Parathyroid adenoma (tissue), 2 donors: ENCODE measurements at regions not wholly inside any gene's neighbourhood (a gene's known extent, or its start where the extent isn't known, plus 50 kb on each side); places are given as distances from the start of the nearest gene placed in this dataset.

Experiments used
- H2AFZ ChIP-seq: fragments of 300-600 bp; sonication (generic); one replicate; pipeline ENCODE4 v1.7.0; 2017; ENCODE audit warnings: antibody characterized with exemption, mild to moderate bottlenecking
- H3K27ac ChIP-seq: fragments of 300-600 bp; sonication (generic); one replicate; pipeline ENCODE4 v1.7.0; 2017
- H3K27me3 ChIP-seq: fragments of 300-600 bp; sonication (generic); one replicate; pipeline ENCODE4 v1.7.0; 2017; ENCODE audit warnings: low read length; ENCODE audit not compliant: control insufficient read depth, insufficient read depth
- H3K36me3 ChIP-seq: fragments of 300-600 bp; sonication (generic); one replicate; pipeline ENCODE4 v1.7.0; 2017; ENCODE audit warnings: low read length; ENCODE audit not compliant: control insufficient read depth, insufficient read depth
- H3K4me1 ChIP-seq: fragments of 300-600 bp; sonication (generic); one replicate; pipeline ENCODE4 v1.7.0; 2017; ENCODE audit warnings: control low read depth
- H3K4me2 ChIP-seq: fragments of 300-600 bp; sonication (generic); one replicate; pipeline ENCODE4 v1.7.0; 2017; ENCODE audit warnings: low read length
- H3K4me3 ChIP-seq: fragments of 300-600 bp; sonication (generic); one replicate; pipeline ENCODE4 v1.7.0; 2017; ENCODE audit warnings: low read depth, low read length
- H3K79me2 ChIP-seq: fragments of 300-600 bp; sonication (generic); one replicate; pipeline ENCODE4 v1.7.0; 2017; ENCODE audit warnings: control low read depth
- H3K9ac ChIP-seq: fragments of 300-600 bp; sonication (generic); one replicate; pipeline ENCODE4 v1.7.0; 2017; ENCODE audit warnings: mild to moderate bottlenecking
- H3K9me3 ChIP-seq: fragments of 300-600 bp; sonication (generic); one replicate; pipeline ENCODE4 v1.7.0; 2017; ENCODE audit warnings: low read length; ENCODE audit not compliant: control insufficient read depth
- TF ChIP-seq, protein P1 (sequence below): fragments of 300-600 bp; sonication (generic); IDR thresholded peaks from one replicate; pipeline ENCODE4 v1.7.0; 2017; ENCODE audit warnings: antibody characterized with exemption, mild to moderate bottlenecking
- donor health status: primary hyperparathyroidism.

DNA sequence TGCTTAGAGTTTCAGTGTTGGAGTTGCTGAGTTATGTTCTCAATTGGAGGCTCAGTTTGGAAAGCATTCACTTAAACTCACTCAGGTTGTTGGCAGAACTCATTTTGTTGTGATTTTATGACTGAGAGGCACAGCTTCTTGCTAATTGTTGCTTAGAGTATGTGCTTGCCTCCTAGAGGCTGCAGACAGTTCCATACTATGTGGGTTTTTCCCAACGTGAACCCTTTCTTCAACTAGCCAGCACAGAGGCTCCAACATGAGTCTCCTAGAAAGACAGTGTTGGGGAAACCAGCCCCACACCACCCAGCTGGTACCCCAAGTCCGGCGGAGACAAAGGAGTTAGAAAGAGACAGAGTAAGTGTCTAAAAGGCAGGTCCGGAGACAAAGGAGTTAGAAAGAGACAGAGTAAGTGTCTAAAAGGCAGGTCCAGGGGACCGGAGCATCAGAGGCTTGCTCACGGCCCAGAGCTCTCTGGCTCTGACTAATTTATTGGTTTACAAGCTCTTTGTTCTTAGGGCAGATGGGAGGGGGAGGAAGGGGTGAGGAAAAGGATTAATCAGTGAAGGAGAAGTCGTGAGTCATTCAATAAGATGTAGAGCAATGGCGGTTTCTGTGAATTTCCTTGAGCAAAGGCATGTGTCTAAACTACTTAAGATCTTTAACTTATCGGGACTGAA lies 999.7 kb upstream of the LRRTM1 start:
- no peak overlapping the region for H3K4me3 ChIP-seq
- no peaks in the 10 kb centered on the region for H3K9me3 ChIP-seq
- H3K4me1 ChIP-seq: no peaks in the 10 kb centered on the region
- H2AFZ ChIP-seq: no peak overlapping the region
- H3K79me2 ChIP-seq: no peaks in the 10 kb centered on the region
- TF ChIP-seq, protein P1, sequence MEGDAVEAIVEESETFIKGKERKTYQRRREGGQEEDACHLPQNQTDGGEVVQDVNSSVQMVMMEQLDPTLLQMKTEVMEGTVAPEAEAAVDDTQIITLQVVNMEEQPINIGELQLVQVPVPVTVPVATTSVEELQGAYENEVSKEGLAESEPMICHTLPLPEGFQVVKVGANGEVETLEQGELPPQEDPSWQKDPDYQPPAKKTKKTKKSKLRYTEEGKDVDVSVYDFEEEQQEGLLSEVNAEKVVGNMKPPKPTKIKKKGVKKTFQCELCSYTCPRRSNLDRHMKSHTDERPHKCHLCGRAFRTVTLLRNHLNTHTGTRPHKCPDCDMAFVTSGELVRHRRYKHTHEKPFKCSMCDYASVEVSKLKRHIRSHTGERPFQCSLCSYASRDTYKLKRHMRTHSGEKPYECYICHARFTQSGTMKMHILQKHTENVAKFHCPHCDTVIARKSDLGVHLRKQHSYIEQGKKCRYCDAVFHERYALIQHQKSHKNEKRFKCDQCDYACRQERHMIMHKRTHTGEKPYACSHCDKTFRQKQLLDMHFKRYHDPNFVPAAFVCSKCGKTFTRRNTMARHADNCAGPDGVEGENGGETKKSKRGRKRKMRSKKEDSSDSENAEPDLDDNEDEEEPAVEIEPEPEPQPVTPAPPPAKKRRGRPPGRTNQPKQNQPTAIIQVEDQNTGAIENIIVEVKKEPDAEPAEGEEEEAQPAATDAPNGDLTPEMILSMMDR: no peak
- H3K9ac ChIP-seq: no peak overlapping the region
- H3K27ac ChIP-seq: no peak overlapping the region
- no peak overlapping the region for H3K4me2 ChIP-seq
- H3K27me3 ChIP-seq: no peaks in the 10 kb centered on the region
- no peaks in the 10 kb centered on the region for H3K36me3 ChIP-seq

DNA sequence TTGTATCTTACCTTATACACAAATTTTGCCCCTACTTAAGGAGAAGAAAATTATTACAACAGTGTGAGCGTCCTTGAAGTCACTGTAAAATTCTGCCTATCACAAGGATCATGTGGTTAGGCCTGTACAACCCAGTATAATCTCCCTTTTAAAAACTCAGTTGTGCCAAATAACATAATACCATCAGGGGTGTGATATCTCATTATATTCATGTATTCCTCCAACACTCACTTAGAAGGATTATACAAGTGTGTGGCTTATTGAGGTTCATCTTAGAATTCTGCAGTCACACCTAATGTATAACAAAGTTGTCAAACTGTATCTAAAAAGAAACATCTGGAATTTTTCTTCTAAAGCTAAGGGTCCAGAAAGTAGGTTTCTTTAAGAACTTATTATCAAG lies 998.8 kb upstream of the LRRTM1 start:
- Histone ChIP-seq H3K27ac (no peak overlapping the region), H3K36me3 (no peaks in the 10 kb centered on the region), H3K79me2 (no peaks in the 10 kb centered on the region), H2AFZ (no peak overlapping the region), H3K4me2 (no peak overlapping the region), H3K4me3 (no peak overlapping the region), H3K4me1 (no peaks in the 10 kb centered on the region), H3K9me3 (no peaks in the 10 kb centered on the region), H3K9ac (no peak overlapping the region), H3K27me3 (no peaks in the 10 kb centered on the region)
- TF ChIP-seq, protein P1: no peak

DNA sequence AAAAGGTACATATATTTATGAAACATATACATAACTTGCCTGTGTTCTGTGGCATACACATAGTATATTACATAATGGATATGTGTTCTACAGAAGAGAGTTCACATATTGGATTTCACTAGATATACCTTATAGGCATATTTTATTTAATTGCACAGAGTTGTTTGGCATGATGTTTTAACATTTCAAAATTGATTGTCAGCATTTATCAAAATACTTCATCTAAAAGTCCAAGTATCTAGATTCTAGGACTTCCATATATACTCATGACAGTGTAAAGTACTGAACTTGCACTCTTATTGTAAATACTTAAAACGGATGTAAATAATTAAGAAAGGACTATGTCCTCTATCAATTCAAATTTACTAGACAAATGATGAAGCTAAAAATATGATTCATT lies 995.3 kb upstream of the LRRTM1 start:
- TF ChIP-seq, protein P1: no peak
- no peaks in the 10 kb centered on the region for H3K36me3 ChIP-seq
- no peaks in the 10 kb centered on the region for H3K4me1 ChIP-seq
- no peak overlapping the region for H3K27ac ChIP-seq
- H3K9me3 ChIP-seq: no peaks in the 10 kb centered on the region
- H3K4me2 ChIP-seq: no peak overlapping the region
- H3K9ac ChIP-seq: no peak overlapping the region
- H3K27me3 ChIP-seq: no peaks in the 10 kb centered on the region
- no peaks in the 10 kb centered on the region for H3K79me2 ChIP-seq
- H3K4me3 ChIP-seq: no peak overlapping the region
- no peak overlapping the region for H2AFZ ChIP-seq

DNA sequence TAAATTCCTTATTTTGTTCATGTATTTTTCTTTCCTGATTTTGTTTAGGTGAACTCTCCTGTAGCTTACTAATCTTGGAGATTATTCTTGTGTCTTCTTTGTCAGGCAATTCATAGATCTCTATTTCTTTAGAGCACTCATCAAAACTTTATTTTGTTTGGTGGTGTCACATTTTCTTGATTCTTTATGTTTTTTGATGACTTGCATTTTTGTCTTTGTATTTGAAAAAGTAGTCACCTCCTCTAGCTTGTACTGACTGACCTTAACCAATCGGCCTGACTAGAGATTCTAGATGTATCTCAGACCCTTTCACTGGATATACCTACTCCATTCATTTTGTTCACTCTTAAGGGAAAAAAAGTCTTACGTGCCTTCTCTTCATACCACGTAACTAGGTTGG lies 986.3 kb upstream of the LRRTM1 start:
- Histone ChIP-seq H3K4me1 (no peaks in the 10 kb centered on the region), H3K9me3 (no peaks in the 10 kb centered on the region), H3K27ac (no peak overlapping the region), H3K36me3 (no peaks in the 10 kb centered on the region), H3K27me3 (no peaks in the 10 kb centered on the region), H3K4me3 (no peak overlapping the region), H3K9ac (no peak overlapping the region), H2AFZ (no peak overlapping the region), H3K4me2 (no peak overlapping the region), H3K79me2 (no peaks in the 10 kb centered on the region)
- TF ChIP-seq, protein P1: no peak

DNA sequence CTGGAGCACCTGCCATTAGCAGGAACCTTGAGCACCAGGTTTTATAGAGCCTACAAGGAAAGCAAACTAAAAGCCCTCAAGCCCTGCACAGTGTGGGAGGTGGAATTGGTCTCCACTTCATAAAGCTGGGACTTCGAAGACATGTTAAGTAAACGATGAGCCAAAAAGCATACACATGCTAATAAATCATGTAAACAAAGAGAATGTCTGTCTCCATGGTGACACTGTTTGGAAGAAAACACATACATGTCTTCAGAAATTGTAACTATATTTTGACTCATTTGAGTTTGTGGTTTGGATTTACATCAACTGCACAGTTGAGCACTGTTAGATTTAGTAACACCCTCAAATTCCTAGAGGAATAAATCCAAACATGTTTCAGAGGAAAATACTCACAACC lies 978.5 kb upstream of the LRRTM1 start:
- no peak overlapping the region for H3K9ac ChIP-seq
- H3K4me3 ChIP-seq: no peak overlapping the region
- TF ChIP-seq, protein P1: no peak
- no peak overlapping the region for H2AFZ ChIP-seq
- H3K4me2 ChIP-seq: no peak overlapping the region
- H3K79me2 ChIP-seq: no peaks in the 10 kb centered on the region
- H3K9me3 ChIP-seq: no peaks in the 10 kb centered on the region
- H3K27me3 ChIP-seq: no peaks in the 10 kb centered on the region
- no peaks in the 10 kb centered on the region for H3K36me3 ChIP-seq
- no peaks in the 10 kb centered on the region for H3K4me1 ChIP-seq
- no peak overlapping the region for H3K27ac ChIP-seq
